IMR-90 (cell line): ENCODE measurements at regions not wholly inside any gene's neighbourhood (a gene's known extent, or its start where the extent isn't known, plus 50 kb on each side); places are given as distances from the start of the nearest gene placed in this dataset.

Experiments
- ATAC-seq: fragments of 200-7000 bp; cut with Tn5 transposase; 2 replicates; pipeline ENCODE4 v1.9.1; 2020; ENCODE audit warnings: low read depth, mild to moderate bottlenecking, moderate library complexity
- BruUV-seq: library from RNA; stranded (reverse); fragments of 400-500 nt; replicated peaks from 2 replicates; lab custom pipeline; 2021; lab: Mats Ljungman, UMichigan
- CTCF ChIA-PET: fragments of 300-600 bp; formaldehyde crosslinking; extraction: SDS; loops from one replicate; lab custom pipeline; 2021; ENCODE audit warnings: antibody characterized with exemption; lab: Yijun Ruan, JAX
- POLR2A ChIA-PET: fragments of 300-600 bp; sonication (Branson Sonifier 250); formaldehyde crosslinking; loops from one replicate; lab custom pipeline; 2022; ENCODE audit warnings: antibody characterized with exemption; ENCODE audit not compliant: unreplicated experiment; lab: Charles Lee
- DNase-seq: peaks from one replicate; pipeline ENCODE4 v3.0.0; 2013
- H2AFZ ChIP-seq: replicated peaks from 2 replicates; pipeline ENCODE3; 2013; ENCODE audit warnings: low read length, mild to moderate bottlenecking; ENCODE audit not compliant: poor library complexity
- H2AK5ac ChIP-seq: 2 replicates; pipeline ENCODE4 v1.6.1; 2013; ENCODE audit warnings: low read depth, low read length, inconsistent platforms
- H2AK9ac ChIP-seq: replicated peaks from 2 replicates; pipeline ENCODE3; 2013; ENCODE audit warnings: mild to moderate bottlenecking, low read depth, low read length, moderate library complexity; ENCODE audit not compliant: poor library complexity
- H2BK120ac ChIP-seq: 2 replicates; pipeline ENCODE4 v1.6.1; 2013; ENCODE audit warnings: low read depth, low read length, inconsistent platforms
- H2BK15ac ChIP-seq: 3 replicates; pipeline ENCODE4 v1.6.1; 2013; ENCODE audit warnings: low read depth, low read length, inconsistent platforms
- H2BK20ac ChIP-seq: 2 replicates; pipeline ENCODE4 v1.6.1; 2013; ENCODE audit warnings: low read depth, mild to moderate bottlenecking, inconsistent platforms, low read length, moderate library complexity
- H2BK5ac ChIP-seq: 2 replicates; pipeline ENCODE4 v1.6.1; 2013; ENCODE audit warnings: mild to moderate bottlenecking, low read depth, low read length, inconsistent platforms; ENCODE audit not compliant: poor library complexity, severe bottlenecking
- H3K14ac ChIP-seq: replicated peaks from 2 replicates; pipeline ENCODE4 v1.6.1; 2013; ENCODE audit warnings: low read depth, low read length, inconsistent platforms
- H3K18ac ChIP-seq: 2 replicates; pipeline ENCODE4 v1.6.1; 2013; ENCODE audit warnings: low read depth, low read length, control low read depth
- H3K23ac ChIP-seq: 2 replicates; pipeline ENCODE4 v1.6.1; 2013; ENCODE audit warnings: low read depth, low read length, inconsistent platforms
- H3K27ac ChIP-seq: 2 replicates; pipeline ENCODE4 v1.5.1; 2013; ENCODE audit warnings: mild to moderate bottlenecking, control low read depth, low read length; ENCODE audit not compliant: insufficient read depth
- H3K27me3 ChIP-seq: 2 replicates; pipeline ENCODE4 v1.6.1; 2013; ENCODE audit warnings: low read length; ENCODE audit not compliant: control insufficient read depth, insufficient read depth
- H3K36me3 ChIP-seq: 2 replicates; pipeline ENCODE4 v1.6.1; 2013; ENCODE audit warnings: low read length, mixed read lengths; ENCODE audit not compliant: control insufficient read depth, insufficient read depth
- H3K4ac ChIP-seq: 2 replicates; pipeline ENCODE4 v1.6.1; 2013; ENCODE audit warnings: low read depth, low read length, inconsistent platforms
- H3K4me1 ChIP-seq: 2 replicates; pipeline ENCODE4 v1.6.1; 2013; ENCODE audit warnings: low read length, mixed read lengths; ENCODE audit not compliant: control insufficient read depth, insufficient read depth
- H3K4me2 ChIP-seq: 2 replicates; pipeline ENCODE4 v1.6.1; 2013; ENCODE audit warnings: low read depth, mild to moderate bottlenecking, control low read depth, low read length, moderate library complexity
- H3K4me3 ChIP-seq: 2 replicates; pipeline ENCODE4 v1.5.1; 2013; ENCODE audit warnings: low read depth, mild to moderate bottlenecking, control low read depth, low read length, moderate library complexity; ENCODE audit not compliant: insufficient read depth
- H3K56ac ChIP-seq: 2 replicates; pipeline ENCODE4 v1.6.1; 2013; ENCODE audit warnings: low read length, inconsistent platforms; ENCODE audit not compliant: insufficient read depth; ENCODE audit errors: extremely low read depth
- H3K79me1 ChIP-seq, 2 experiments: 2 replicates each; pipeline ENCODE4 v1.6.1; 2013; ENCODE audit warnings: low read length in 2 of 2, inconsistent platforms in 1 of 2, low read depth in 1 of 2
- H3K9ac ChIP-seq: 2 replicates; pipeline ENCODE4 v1.6.1; 2013; ENCODE audit warnings: low read depth, low read length, control low read depth
- H3K9me1 ChIP-seq: 2 replicates; pipeline ENCODE4 v1.6.1; 2013; ENCODE audit warnings: low read length, inconsistent platforms; ENCODE audit not compliant: insufficient read depth
- H3K9me3 ChIP-seq: 2 replicates; pipeline ENCODE4 v1.6.1; 2013; ENCODE audit warnings: low read length; ENCODE audit not compliant: control insufficient read depth, insufficient read depth
- H4K20me1 ChIP-seq: 2 replicates; pipeline ENCODE4 v1.6.1; 2013; ENCODE audit warnings: low read length, inconsistent platforms; ENCODE audit not compliant: insufficient read depth
- H4K5ac ChIP-seq: 2 replicates; pipeline ENCODE4 v1.6.1; 2013; ENCODE audit warnings: mild to moderate bottlenecking, low read depth, low read length, control low read depth
- H4K8ac ChIP-seq, 2 experiments: 2 replicates each; pipeline ENCODE4 v1.6.1; 2013; ENCODE audit warnings: low read depth in 2 of 2, low read length in 2 of 2, control low read depth in 1 of 2, inconsistent platforms in 1 of 2
- H4K91ac ChIP-seq: 2 replicates; pipeline ENCODE4 v1.6.1; 2013; ENCODE audit warnings: low read depth, low read length, inconsistent platforms; ENCODE audit not compliant: insufficient read depth
- CTCF ChIP-seq: conservative IDR thresholded peaks from 2 replicates; pipeline ENCODE4 v1.5.1; 2012; ENCODE audit warnings: mild to moderate bottlenecking, low read depth, low read length, improper control_type of control experiment
- MAFK ChIP-seq: IDR thresholded peaks from 2 replicates; pipeline ENCODE4 v1.6.1; 2012; ENCODE audit warnings: low read depth, low read length, improper control_type of control experiment
- MXI1 ChIP-seq: IDR thresholded peaks from 2 replicates; pipeline ENCODE4 v1.6.1; 2012; ENCODE audit warnings: low read depth, mild to moderate bottlenecking, low read length, moderate library complexity, borderline replicate concordance
- WGBS, 2 experiments: methylation state at CpG; one replicate each; pipeline versions ENCODE4 v1.1.5 to v1.1.7; 2013; ENCODE audit warnings: missing lambda C conversion rate in 2 of 2; ENCODE audit not compliant: insufficient read length in 1 of 2; ENCODE audit errors: extremely low coverage in 2 of 2; 5-methylcytosine and 5-hydroxymethylcytosine counted together
- dilution Hi-C: fragments of 300-500 bp; cut with HindIII; formaldehyde crosslinking; loops from one replicate; pipeline ENCODE4 v1.14.3; 2018; ENCODE audit warnings: low sequenced_read_pairs; ENCODE audit not compliant: unreplicated experiment
- in situ Hi-C: fragments of 300-500 bp; cut with MboI; formaldehyde crosslinking; loops from 3 replicates; pipeline ENCODE4 v1.14.3; 2019; ENCODE audit warnings: low sequenced_read_pairs, inconsistent platforms, mixed read lengths
- intact Hi-C: fragments of 100-400 bp; cut with micrococcal nuclease; formaldehyde crosslinking; loops from 2 replicates; pipeline ENCODE4 v1.10.0; 2022

DNA sequence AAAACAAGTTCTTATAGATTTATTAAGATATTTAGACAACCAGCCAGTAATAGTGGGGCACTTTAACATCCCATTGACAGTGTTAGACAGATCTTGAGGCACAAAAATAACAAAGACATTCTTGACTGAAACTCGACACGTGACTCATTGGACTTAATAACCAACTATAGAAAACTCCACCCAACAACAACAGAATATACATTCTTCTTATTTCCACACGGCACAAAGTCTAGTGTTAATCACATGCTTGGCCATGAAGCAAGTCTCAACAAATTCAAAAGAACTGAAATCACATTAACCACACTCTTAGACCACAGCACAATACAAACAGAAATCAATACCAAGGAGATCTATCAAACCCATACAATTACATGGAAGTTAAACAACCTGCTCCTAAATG is 138.1 kb downstream of the ARL5B start:
- ATAC-seq: no peak
- H3K9me1 ChIP-seq: no peaks in the 10 kb centered on the region
- no peak overlapping the region for H2BK120ac ChIP-seq
- no peak overlapping the region for H3K14ac ChIP-seq
- no peak overlapping the region for H2BK20ac ChIP-seq
- H3K23ac ChIP-seq: no peak overlapping the region
- H3K4ac ChIP-seq: no peak overlapping the region
- no peak overlapping the region for H2BK5ac ChIP-seq
- no peaks in the 10 kb centered on the region for H3K36me3 ChIP-seq
- no peak overlapping the region for H3K18ac ChIP-seq
- POLR2A ChIA-PET: no interaction called here
- BruUV-seq: no TSS peak
- H3K79me1 ChIP-seq: no peaks in the 10 kb centered on the region
- no peak overlapping the region for H3K27ac ChIP-seq
- TF ChIP-seq CTCF: no peak
- no peak for TF ChIP-seq MAFK
- no peak for TF ChIP-seq MXI1
- dilution Hi-C loops (no loop called here), in situ Hi-C loops (no loop called here), intact Hi-C loops (no loop called here)
- H4K8ac ChIP-seq: no peak overlapping the region
- H2AK9ac ChIP-seq: no peak overlapping the region
- 60% methylated on average over 1 of the region's 3 CpGs; no CpG with 5 or more reads in 1 of the 2 experiments for WGBS, 2 experiments
- H4K20me1 ChIP-seq: no peaks in the 10 kb centered on the region
- no peak overlapping the region for H3K4me3 ChIP-seq
- CTCF ChIA-PET: no interaction called here
- H4K5ac ChIP-seq: no peak overlapping the region
- no peak overlapping the region for H3K4me2 ChIP-seq
- no peak overlapping the region for H2AK5ac ChIP-seq
- no peak overlapping the region for H4K91ac ChIP-seq
- H3K27me3 ChIP-seq: no peaks in the 10 kb centered on the region
- no peak overlapping the region for H3K9ac ChIP-seq
- no peak overlapping the region for H2AFZ ChIP-seq
- no peaks in the 10 kb centered on the region for H3K9me3 ChIP-seq
- no peak overlapping the region for H2BK15ac ChIP-seq
- H3K56ac ChIP-seq: no peak overlapping the region
- DNase-seq: no peak
- H3K4me1 ChIP-seq: no peaks in the 10 kb centered on the region
